NCI-H1694 treated with DMSO at 0.1 percent for 48 hours (cell line): ENCODE measurements at regions not wholly inside any gene's neighbourhood (a gene's known extent, or its start where the extent isn't known, plus 50 kb on each side); places are given as distances from the start of the nearest gene placed in this dataset.

ENCODE experiments used
- DNase-seq: peaks from one replicate; lab custom pipeline; 2025; lab: John Stamatoyannopoulos, UW

GRCh38 chr6:105814745-105815536, 271.2 kb upstream of the PRDM1 start:
- no peak for DNase-seq

GRCh38 chr6:105810922-105811482, 275.1 kb upstream of the PRDM1 start:
- no peak for DNase-seq

GRCh38 chr6:105810105-105810921, 275.8 kb upstream of the PRDM1 start:
- peak; percentile 89 for DNase-seq

- DNase-seq, result no peak
Measured at GRCh38 chr6:105808571-105808970, 277.6 kb upstream of the PRDM1 start.

GRCh38 chr6:105807905-105808304, 278.2 kb upstream of the PRDM1 start:
- DNase-seq, result no peak

GRCh38 chr6:105806486-105806920, 279.6 kb upstream of the PRDM1 start:
- DNase-seq, result no peak

- DNase-seq, result no peak
Measured at GRCh38 chr6:105805501-105806023, 280.6 kb upstream of the PRDM1 start.

- no peak for DNase-seq
Measured at GRCh38 chr6:105804424-105804823, 281.7 kb upstream of the PRDM1 start.

- DNase-seq, result no peak
Measured at GRCh38 chr6:105804000-105804399, 282.1 kb upstream of the PRDM1 start.

GRCh38 chr6:105803442-105803841, 282.7 kb upstream of the PRDM1 start:
- no peak for DNase-seq

- no peak for DNase-seq
Measured at GRCh38 chr6:105802703-105803102, 283.4 kb upstream of the PRDM1 start.

- no peak for DNase-seq
Measured at GRCh38 chr6:105800871-105801270, 285.3 kb upstream of the PRDM1 start.

- no peak for DNase-seq
Measured at GRCh38 chr6:105800398-105800797, 285.7 kb upstream of the PRDM1 start.

- DNase-seq, result no peak
Measured at GRCh38 chr6:105799056-105799455, 287.1 kb upstream of the PRDM1 start.

GRCh38 chr6:105797983-105798453, 288.1 kb upstream of the PRDM1 start:
- no peak for DNase-seq

GRCh38 chr6:105797286-105797979, 288.7 kb upstream of the PRDM1 start:
- no peak for DNase-seq

- DNase-seq, result no peak
Measured at GRCh38 chr6:105795913-105796517, 290.1 kb upstream of the PRDM1 start.

- DNase-seq, result no peak
Measured at GRCh38 chr6:105795366-105795765, 290.8 kb upstream of the PRDM1 start.

- DNase-seq, result no peak
Measured at GRCh38 chr6:105794870-105795269, 291.3 kb upstream of the PRDM1 start.

- DNase-seq, result no peak
Measured at GRCh38 chr6:105794239-105794638, 291.9 kb upstream of the PRDM1 start.

GRCh38 chr6:105793130-105793529, 293.0 kb upstream of the PRDM1 start:
- no peak for DNase-seq
